ENCODE measurements at regions not wholly inside any gene's neighbourhood (a gene's known extent, or its start where the extent isn't known, plus 50 kb on each side); places are given as distances from the start of the nearest gene placed in this dataset.

DNA sequence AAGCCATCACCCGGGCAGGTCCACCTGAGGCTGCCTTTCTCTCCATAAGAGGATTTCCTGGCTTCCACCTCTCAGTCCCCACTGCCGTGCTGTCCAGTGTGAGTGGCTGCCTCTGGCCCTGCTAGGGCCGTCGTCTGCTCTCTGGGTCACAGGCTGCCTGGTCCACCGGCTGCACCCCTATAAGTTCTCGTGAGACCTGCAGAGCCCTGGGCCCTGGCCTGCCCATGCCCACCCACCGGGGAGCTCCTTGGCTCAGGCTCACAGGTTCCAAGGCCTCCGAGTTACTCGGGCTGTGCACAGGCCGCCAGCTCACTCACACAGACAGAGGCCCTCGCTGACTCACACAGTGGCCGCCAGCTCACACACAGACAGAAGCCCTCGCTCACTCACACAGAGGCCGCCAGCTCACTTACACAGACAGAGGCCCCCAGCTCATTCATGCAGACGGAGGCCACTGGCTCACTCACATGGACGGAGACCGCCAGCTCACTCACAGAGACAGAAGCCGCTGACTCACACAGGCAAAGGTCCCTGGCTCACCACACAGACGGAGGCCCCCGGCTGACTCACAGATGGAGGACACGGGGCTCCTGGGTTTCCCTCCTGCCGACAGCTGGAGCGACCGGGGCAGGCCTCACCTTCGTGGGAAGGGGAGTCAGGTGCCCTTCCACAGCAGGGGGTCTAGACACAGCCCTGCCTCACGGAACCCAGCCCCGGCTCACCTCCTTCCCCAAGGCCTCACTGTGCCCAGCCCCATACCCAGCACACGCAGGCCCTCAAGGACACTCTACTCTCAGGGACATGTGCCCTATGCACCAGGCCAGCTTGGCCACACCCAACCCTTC is 334.1 kb upstream of the MYT1L start (continued):
- TF ChIP-seq SAP30 (IDR thresholded peaks at IDR 0.05; ENCODE audit: insufficient read depth, insufficient replicate concordance, low read length): no peak

Data from H1 (cell line).